Large intestine (tissue), 3 donors: ENCODE measurements at regions not wholly inside any gene's neighbourhood (a gene's known extent, or its start where the extent isn't known, plus 50 kb on each side); places are given as distances from the start of the nearest gene placed in this dataset.
A peak's percentile ranks its signal among the peaks of the same experiment; 100 is the strongest.

Experiments
- DNase-seq, 2 donors: peaks; one replicate each; pipeline versions ENCODE4 v3.0.0 to v3.0.0-alpha.2; 2013
- H3K27ac ChIP-seq: one replicate; pipeline ENCODE4 v1.5.1; 2013; ENCODE audit warnings: low read length
- H3K27me3 ChIP-seq: 2 replicates; pipeline ENCODE4 v1.6.1; 2013; ENCODE audit warnings: low read length; ENCODE audit not compliant: control insufficient read depth, insufficient read depth
- H3K36me3 ChIP-seq: 2 replicates; pipeline ENCODE4 v1.6.1; 2013; ENCODE audit warnings: low read length; ENCODE audit not compliant: control insufficient read depth, insufficient read depth
- H3K4me1 ChIP-seq: one replicate; pipeline ENCODE4 v1.6.1; 2013; ENCODE audit warnings: low read length; ENCODE audit not compliant: control insufficient read depth, insufficient read depth
- H3K4me3 ChIP-seq: one replicate; pipeline ENCODE4 v1.5.1; 2013; ENCODE audit warnings: low read length
- H3K9me3 ChIP-seq: one replicate; pipeline ENCODE4 v1.6.1; 2013; ENCODE audit warnings: mild to moderate bottlenecking, low read depth, low read length, moderate library complexity; ENCODE audit not compliant: control insufficient read depth
- WGBS: methylation state at CpG from one replicate; pipeline ENCODE4 v1.1.5; 2013; ENCODE audit warnings: low lambda C conversion rate; ENCODE audit not compliant: insufficient coverage; 5-methylcytosine and 5-hydroxymethylcytosine counted together

DNA sequence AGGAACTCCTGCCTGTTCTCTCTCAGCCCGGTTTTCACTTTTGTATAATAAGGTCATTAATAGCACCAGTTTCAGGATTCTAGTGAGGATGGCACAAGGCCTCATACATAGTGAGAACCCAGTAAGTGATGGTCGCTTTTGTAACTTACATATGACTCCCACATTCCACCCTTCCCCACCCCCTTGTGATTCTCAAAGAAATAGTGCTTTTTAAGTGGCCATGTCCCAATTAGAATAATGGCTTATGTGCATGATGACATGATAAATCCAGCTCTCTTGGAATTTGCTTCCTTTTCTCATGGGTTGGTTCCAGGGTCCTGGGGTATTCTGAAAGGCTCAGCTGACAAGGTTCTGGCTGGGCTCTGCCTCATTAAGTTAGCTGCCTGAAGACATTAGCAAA is 189.9 kb downstream of the URB2 start:
- Histone ChIP-seq H3K27ac (no peak overlapping the region), H3K9me3 (peaks cover 2% of the 10 kb centered on the region), H3K27me3 (no peaks in the 10 kb centered on the region), H3K4me1 (no peaks in the 10 kb centered on the region), H3K4me3 (no peak overlapping the region), H3K36me3 (no peaks in the 10 kb centered on the region)
- DNase-seq, result no peak
- WGBS, result no CpG with 5 or more reads among the region's 2 CpGs

DNA sequence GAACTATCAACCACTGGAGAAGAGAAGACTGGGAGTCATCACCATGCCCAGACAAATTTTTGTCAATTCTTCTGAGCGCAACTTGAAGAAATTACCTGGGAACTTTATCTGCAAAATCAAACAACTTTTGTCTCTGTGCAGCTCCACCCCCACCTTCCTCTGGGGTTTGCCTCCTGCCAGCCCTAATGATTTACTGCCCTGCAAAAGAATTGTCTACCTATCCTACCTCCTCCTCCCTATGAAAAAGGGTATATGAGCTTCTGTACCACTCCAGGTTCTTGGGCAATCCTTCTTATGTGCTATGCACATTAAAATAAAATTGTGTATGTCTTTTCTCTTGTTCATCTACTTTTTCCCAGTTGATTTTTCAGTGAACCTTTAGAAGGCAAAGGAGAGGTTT is 191.9 kb downstream of the URB2 start:
- no peak for DNase-seq
- no peaks in the 10 kb centered on the region for H3K9me3 ChIP-seq
- 33% methylated on average over 1 of the region's 1 CpG for WGBS
- no peaks in the 10 kb centered on the region for H3K4me1 ChIP-seq
- H3K27ac ChIP-seq, result no peak overlapping the region
- no peaks in the 10 kb centered on the region for H3K27me3 ChIP-seq
- H3K36me3 ChIP-seq, result no peaks in the 10 kb centered on the region
- no peak overlapping the region for H3K4me3 ChIP-seq

DNA sequence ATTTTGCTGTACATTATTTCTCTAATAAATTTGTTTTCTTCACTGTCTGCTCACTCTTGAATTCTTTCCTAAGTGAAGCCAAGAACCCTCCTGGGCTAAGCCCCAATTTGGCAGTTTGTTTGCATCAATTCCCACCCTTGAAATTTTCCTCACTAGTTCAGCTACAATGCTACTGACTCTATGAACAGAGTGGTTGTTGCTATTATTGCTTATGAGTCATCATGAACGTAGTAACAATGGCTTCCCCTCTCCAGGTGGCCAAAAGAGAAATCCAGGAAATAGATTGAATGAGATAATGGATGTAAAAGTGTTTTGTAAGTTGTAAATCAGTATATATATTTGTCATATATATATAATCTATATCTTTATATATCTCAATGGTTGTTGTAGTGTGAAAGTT is 193.0 kb downstream of the URB2 start:
- H3K4me3 ChIP-seq, result no peak overlapping the region
- WGBS, result 80% methylated on average over 1 of the region's 1 CpG
- no peaks in the 10 kb centered on the region for H3K36me3 ChIP-seq
- no peak for DNase-seq
- no peaks in the 10 kb centered on the region for H3K4me1 ChIP-seq
- H3K9me3 ChIP-seq, result no peaks in the 10 kb centered on the region
- H3K27ac ChIP-seq, result no peak overlapping the region
- H3K27me3 ChIP-seq, result no peaks in the 10 kb centered on the region

DNA sequence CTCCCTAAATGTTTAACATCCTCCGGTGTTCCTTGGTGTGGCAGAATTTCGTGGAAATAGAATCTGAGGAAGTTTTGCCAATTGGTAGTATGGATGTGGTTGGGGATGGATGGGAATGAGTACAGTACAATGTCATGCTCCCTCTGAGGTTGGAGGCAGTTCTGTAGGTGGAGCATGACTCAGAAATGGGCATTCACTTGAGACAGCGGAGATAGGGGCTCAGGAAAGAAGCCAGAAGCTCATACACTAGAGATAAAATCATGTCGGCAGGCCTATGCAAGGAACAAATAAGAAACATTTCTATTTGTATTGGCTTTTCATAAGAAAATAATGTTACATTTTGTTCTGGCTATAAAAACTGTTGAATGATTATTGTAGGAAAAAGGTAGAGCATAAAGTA is 196.0 kb downstream of the URB2 start:
- WGBS, result 80% methylated on average over 1 of the region's 4 CpGs
- Histone ChIP-seq H3K27me3 (no peaks in the 10 kb centered on the region), H3K36me3 (no peaks in the 10 kb centered on the region), H3K9me3 (no peaks in the 10 kb centered on the region), H3K4me3 (no peak overlapping the region), H3K27ac (no peak overlapping the region), H3K4me1 (no peaks in the 10 kb centered on the region)
- no peak for DNase-seq

DNA sequence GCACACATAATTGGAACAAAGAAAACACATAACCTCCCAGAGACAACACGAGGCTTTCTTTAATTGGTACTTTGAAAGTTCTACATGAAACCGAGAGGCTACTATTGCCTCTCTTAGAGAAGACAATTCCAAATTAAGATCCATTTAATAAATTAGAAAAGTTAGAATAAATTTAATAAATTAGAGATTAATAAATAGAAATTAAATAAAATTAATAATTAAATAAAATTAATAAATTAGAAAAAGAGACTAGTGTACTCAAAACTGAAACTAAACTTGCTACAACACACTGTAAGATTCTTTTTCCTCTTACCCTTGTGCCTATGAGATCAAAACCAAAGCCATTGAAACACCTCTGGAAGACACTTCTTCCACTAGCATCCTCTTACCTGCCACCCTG is 199.0 kb downstream of the URB2 start:
- H3K9me3 ChIP-seq, result no peaks in the 10 kb centered on the region
- no peak for DNase-seq
- no peaks in the 10 kb centered on the region for H3K4me1 ChIP-seq
- H3K27me3 ChIP-seq, result no peaks in the 10 kb centered on the region
- no peaks in the 10 kb centered on the region for H3K36me3 ChIP-seq
- WGBS, result no CpG with 5 or more reads among the region's 2 CpGs
- H3K27ac ChIP-seq, result no peak overlapping the region
- H3K4me3 ChIP-seq, result no peak overlapping the region

DNA sequence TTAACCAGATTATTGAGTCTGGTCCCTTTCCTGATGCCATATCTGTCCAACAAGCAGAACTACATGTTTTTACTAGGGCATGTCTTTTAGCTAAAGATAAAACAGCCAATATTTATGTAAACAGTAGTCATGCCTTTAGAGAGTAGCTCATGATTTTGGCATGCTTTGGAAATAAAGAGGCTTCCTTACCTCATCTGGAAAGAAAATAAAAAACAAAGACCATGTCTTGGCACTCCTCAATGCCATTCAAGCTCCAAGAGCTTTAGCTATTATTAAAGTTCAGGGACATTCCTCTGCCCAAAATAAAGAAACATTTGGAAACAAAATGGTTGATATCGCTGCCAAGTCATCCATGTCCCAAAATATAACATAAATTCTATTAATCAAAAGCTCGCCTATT is 202.4 kb downstream of the URB2 start:
- Histone ChIP-seq H3K9me3 (no peaks in the 10 kb centered on the region), H3K27ac (no peak overlapping the region), H3K4me1 (peaks cover 4% of the 10 kb centered on the region), H3K27me3 (no peaks in the 10 kb centered on the region), H3K36me3 (no peaks in the 10 kb centered on the region), H3K4me3 (no peak overlapping the region)
- DNase-seq, result no peak
- WGBS, result no CpG with 5 or more reads among the region's 2 CpGs

DNA sequence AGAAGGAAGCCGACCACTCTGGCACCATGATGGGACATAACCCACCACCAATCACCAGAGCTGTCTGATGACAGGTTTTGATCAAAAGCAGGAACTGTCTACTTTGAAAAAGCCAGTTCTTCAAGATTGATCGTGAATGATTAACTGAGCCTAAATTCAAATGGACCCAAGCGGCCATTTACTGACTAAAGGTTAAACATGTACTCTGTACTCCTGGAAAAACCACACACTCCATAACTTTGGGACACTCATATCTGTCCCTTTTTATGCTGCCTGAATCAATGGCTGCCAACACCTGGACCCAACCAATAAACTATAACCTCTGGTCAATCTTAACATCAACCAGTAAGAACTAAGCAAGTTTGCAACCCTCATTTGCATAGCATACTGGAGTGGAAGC is 206.6 kb downstream of the URB2 start:
- H3K4me1 ChIP-seq, result peaks cover 4% of the 10 kb centered on the region
- H3K4me3 ChIP-seq, result no peak overlapping the region
- no peak overlapping the region for H3K27ac ChIP-seq
- no peaks in the 10 kb centered on the region for H3K36me3 ChIP-seq
- DNase-seq, result peak; percentile 4 to 51
- 17% methylated on average over 1 of the region's 3 CpGs for WGBS
- no peaks in the 10 kb centered on the region for H3K27me3 ChIP-seq
- no peaks in the 10 kb centered on the region for H3K9me3 ChIP-seq

DNA sequence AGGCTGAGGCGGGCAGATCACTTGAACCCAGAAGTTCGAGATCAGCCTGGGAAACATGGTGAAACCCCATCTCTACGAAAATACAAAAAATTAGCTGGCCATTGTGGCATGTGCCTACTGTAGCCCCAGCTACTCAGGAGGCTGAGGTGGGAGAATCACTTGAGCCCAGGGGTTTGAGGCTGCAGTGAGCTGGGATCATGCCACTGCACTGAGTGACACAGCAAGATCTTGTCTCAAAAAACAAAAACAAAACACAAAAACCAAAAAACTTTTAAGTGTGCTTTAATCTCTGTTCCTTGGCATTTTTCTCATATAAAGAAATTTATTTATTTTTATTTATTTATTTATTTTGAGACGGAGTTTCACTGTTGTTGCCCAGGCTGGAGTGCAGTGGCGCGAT is 208.2 kb downstream of the URB2 start:
- Histone ChIP-seq H3K4me3 (no peak overlapping the region), H3K9me3 (no peaks in the 10 kb centered on the region), H3K27ac (no peak overlapping the region), H3K27me3 (no peaks in the 10 kb centered on the region), H3K4me1 (peaks cover 4% of the 10 kb centered on the region), H3K36me3 (no peaks in the 10 kb centered on the region)
- no peak for DNase-seq
- no CpG with 5 or more reads among the region's 6 CpGs for WGBS

DNA sequence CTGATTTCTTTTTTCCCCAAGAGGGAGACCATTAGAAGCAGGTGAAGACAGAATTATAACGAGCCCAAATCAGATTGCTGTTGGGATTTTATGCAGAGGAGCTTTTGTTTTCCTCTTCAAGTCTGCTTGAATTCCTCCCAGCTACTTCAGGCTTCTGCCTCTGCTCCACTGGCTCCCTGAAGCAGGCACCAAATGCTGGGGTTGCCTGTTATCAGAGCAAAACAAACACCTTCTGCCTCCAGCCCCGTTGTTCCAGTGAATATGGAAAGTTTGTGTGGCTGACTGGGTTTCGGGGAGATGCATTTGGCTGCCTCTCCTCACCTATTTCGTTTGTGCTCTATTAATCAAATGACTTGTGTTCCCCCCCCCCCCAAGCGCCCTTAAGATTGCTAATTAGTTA is 209.2 kb downstream of the URB2 start:
- no peaks in the 10 kb centered on the region for H3K9me3 ChIP-seq
- no peaks in the 10 kb centered on the region for H3K36me3 ChIP-seq
- H3K4me1 ChIP-seq, result peaks cover 4% of the 10 kb centered on the region
- H3K27me3 ChIP-seq, result no peaks in the 10 kb centered on the region
- WGBS, result no CpG with 5 or more reads among the region's 5 CpGs
- no peak for DNase-seq
- H3K4me3 ChIP-seq, result no peak overlapping the region
- H3K27ac ChIP-seq, result no peak overlapping the region

DNA sequence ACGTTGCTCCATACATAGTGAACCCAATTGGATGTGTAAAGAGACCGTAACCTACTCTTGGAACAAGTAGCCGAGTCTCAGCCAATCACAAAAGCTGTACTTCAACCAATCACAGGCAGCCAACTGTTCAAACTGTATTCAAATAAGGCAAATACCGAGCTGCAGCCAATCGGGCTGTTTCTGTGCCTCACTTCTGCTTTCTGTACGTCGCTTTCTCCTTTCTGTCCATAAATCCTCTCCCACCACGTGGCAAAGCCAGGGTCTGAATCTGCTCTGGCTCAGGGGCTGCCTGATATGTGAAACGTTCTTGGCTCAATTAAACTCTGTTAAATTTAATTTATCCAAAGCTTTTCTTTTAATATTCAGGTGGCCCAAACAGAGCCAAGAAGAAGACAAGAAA is 210.3 kb downstream of the URB2 start:
- WGBS, result 100% methylated on average over 1 of the region's 9 CpGs
- no peaks in the 10 kb centered on the region for H3K9me3 ChIP-seq
- no peak for DNase-seq
- H3K27ac ChIP-seq, result no peak overlapping the region
- peaks cover 4% of the 10 kb centered on the region for H3K4me1 ChIP-seq
- no peaks in the 10 kb centered on the region for H3K36me3 ChIP-seq
- H3K27me3 ChIP-seq, result no peaks in the 10 kb centered on the region
- H3K4me3 ChIP-seq, result no peak overlapping the region

DNA sequence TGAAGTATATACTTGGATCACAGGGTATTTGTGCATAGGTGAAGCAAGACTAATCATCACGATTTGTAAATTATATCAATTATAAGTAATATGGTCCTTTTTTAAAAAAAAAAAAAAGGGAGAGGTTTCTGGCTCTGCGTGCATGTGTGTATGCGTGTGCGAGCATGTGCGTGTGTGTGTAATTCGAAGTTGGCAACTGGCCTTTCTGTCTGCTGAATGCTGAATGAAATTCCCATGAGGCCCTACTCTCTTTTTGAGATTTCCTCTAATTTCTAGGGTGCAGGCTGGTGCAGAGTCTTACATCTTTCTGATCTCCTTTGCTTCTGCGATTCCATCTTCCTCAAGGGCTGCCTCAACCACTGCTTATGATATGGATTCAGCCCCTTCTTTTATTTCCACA is 212.2 kb downstream of the URB2 start:
- DNase-seq, result no peak
- Histone ChIP-seq H3K36me3 (no peaks in the 10 kb centered on the region), H3K27ac (no peak overlapping the region), H3K4me3 (no peak overlapping the region), H3K27me3 (no peaks in the 10 kb centered on the region), H3K9me3 (no peaks in the 10 kb centered on the region), H3K4me1 (no peaks in the 10 kb centered on the region)
- WGBS, result no CpG with 5 or more reads among the region's 7 CpGs
